Memory B cell (primary cell): ENCODE measurements at regions not wholly inside any gene's neighbourhood (a gene's known extent, or its start where the extent isn't known, plus 50 kb on each side); places are given as distances from the start of the nearest gene placed in this dataset.
"Not testable (repeated sequence)": the region's sequence is repeated elsewhere in the genome, so short reads cannot be mapped to it uniquely, and the experiment has no call there.

ENCODE experiments used
- ATAC-seq: fragments of 150-1000 bp; cut with Tn5 transposase; 2 replicates; pipeline ENCODE4 v1.10.0; 2021; ENCODE audit warnings: low read depth, mild to moderate bottlenecking, moderate library complexity
- DNase-seq, 2 donors: peaks; one replicate each; pipeline ENCODE4 v3.0.0; 2022; ENCODE audit warnings: low spot score in 2 of 2
- H3K27ac Mint-ChIP-seq: one replicate; pipeline ENCODE4 v1.8.0; 2022; ENCODE audit warnings: mild to moderate bottlenecking, moderate library complexity, mixed read lengths
- H3K27me3 Mint-ChIP-seq: one replicate; pipeline ENCODE4 v1.8.0; 2022; ENCODE audit warnings: mixed read lengths
- H3K36me3 Mint-ChIP-seq: one replicate; pipeline ENCODE4 v1.8.0; 2022; ENCODE audit warnings: mild to moderate bottlenecking, mixed read lengths
- H3K4me1 Mint-ChIP-seq: one replicate; pipeline ENCODE4 v1.8.0; 2022; ENCODE audit warnings: mixed read lengths
- H3K4me3 Mint-ChIP-seq: one replicate; pipeline ENCODE4 v1.8.0; 2022; ENCODE audit warnings: mild to moderate bottlenecking, moderate library complexity, mixed read lengths
- H3K9me3 Mint-ChIP-seq: one replicate; pipeline ENCODE4 v1.8.0; 2022; ENCODE audit warnings: mixed read lengths

DNA sequence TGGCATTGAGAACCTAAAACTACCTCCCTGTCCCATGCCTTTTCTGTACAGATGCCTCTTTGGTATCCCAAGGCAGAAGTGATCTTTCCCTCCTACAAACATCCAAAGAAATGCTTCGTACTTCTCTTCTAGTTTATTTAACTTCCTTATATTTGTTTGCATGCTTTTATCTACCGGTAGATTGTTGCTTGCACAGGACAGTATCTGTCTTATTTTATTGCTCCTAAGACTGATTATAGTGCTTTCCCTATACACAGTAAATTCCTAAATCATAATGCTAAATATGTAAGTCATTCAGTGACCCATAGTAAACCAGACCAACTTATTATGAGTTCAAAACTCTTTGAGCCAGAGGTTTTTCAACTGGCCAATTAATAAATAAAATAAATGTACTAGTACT is 156.9 kb downstream of the PRELID2 start:
- no peak overlapping the region for H3K27ac Mint-ChIP-seq
- DNase-seq (no peak), ATAC-seq (no peak)
- no peak overlapping the region for H3K4me3 Mint-ChIP-seq
- no peaks in the 10 kb centered on the region for H3K36me3 Mint-ChIP-seq
- H3K9me3 Mint-ChIP-seq = no peaks in the 10 kb centered on the region
- H3K27me3 Mint-ChIP-seq = no peaks in the 10 kb centered on the region
- no peaks in the 10 kb centered on the region for H3K4me1 Mint-ChIP-seq

DNA sequence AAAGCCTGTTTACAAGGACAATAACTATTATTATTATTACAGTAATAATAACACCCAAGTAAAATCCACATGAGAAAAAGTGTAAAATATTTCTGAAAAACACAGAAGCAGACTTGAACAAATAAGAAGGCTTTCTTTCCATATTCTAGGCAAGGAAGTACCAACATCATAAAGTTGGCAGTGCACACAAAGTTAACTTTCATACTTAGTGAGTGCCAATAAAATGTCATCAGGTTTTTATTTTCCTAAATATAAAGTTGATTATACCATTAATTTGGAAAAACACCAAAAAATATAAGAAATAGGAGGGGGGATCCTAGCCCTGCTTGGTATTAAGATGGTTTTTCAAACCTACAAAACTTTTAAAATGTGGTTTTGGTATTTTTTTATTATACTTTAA is 161.4 kb downstream of the PRELID2 start:
- no peak overlapping the region for H3K27ac Mint-ChIP-seq
- DNase-seq (no peak), ATAC-seq (no peak)
- no peaks in the 10 kb centered on the region for H3K27me3 Mint-ChIP-seq
- H3K36me3 Mint-ChIP-seq = no peaks in the 10 kb centered on the region
- H3K9me3 Mint-ChIP-seq = no peaks in the 10 kb centered on the region
- H3K4me1 Mint-ChIP-seq = no peaks in the 10 kb centered on the region
- H3K4me3 Mint-ChIP-seq = no peak overlapping the region

DNA sequence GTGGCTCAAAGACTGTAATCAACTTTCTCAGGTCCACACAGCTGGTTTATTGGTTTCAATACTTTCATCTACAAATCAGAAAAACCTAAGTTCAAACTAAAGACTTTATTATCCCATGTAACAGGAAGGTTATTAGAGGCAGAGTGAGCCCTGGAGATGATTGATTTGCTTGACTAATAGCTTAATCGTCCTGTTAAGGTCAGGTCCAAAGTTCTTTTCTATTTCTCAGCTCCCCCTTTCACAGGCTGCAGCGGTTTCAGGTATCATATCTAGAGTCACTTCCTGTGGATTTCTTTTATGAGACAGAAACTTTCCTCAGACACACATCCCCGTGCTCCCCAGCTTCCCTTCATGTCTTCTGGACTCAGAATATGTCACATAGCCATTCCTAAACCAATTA is 166.4 kb downstream of the PRELID2 start:
- H3K36me3 Mint-ChIP-seq = no peaks in the 10 kb centered on the region
- no peaks in the 10 kb centered on the region for H3K27me3 Mint-ChIP-seq
- H3K4me3 Mint-ChIP-seq = no peak overlapping the region
- no peaks in the 10 kb centered on the region for H3K9me3 Mint-ChIP-seq
- DNase-seq = no peak
- no peak for ATAC-seq
- no peak overlapping the region for H3K27ac Mint-ChIP-seq
- no peaks in the 10 kb centered on the region for H3K4me1 Mint-ChIP-seq

DNA sequence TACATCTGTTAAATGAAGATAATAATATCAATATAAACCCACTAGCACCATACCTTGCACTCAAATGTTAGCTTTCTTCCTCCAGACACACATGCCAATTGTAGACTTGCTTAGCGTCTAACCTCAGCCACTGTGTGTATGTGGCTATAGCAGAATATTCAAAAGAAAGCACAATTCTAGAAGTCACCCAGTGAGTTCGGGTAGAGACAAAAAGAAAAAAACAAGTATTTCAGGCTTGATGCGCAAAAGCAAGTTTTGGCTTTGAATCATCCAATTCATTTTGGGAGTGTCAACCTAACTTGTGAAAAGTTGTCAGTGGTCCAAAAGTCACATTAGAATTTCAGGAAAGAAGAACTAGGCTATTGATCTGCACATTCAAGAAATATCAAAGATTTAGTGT is 167.4 kb downstream of the PRELID2 start:
- H3K9me3 Mint-ChIP-seq = no peaks in the 10 kb centered on the region

DNA sequence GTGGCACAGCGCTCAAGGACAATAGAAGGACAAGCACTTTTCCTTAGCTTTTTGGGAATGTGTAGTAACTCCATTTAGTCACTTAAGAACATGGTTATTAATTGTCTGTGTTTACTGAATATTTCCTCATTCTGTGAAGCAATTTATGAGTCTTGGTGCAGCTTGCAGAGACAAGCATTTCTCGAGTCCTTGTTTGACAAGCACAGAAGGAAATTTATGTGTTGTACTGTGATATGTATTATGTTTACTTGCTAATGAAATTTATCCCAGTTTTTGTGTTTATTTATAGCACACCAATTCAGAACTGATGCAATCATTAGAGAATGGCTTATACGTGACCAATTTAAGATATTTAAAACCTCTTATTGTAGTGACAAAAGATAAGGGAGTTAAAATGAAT is 168.6 kb downstream of the PRELID2 start:
- no peak overlapping the region for H3K4me3 Mint-ChIP-seq
- H3K27me3 Mint-ChIP-seq = no peaks in the 10 kb centered on the region
- no peak for ATAC-seq
- no peaks in the 10 kb centered on the region for H3K9me3 Mint-ChIP-seq
- DNase-seq = no peak
- no peaks in the 10 kb centered on the region for H3K36me3 Mint-ChIP-seq
- no peak overlapping the region for H3K27ac Mint-ChIP-seq
- H3K4me1 Mint-ChIP-seq = no peaks in the 10 kb centered on the region

More for the DNA sequence above, 167.4 kb downstream of the PRELID2 start:
- H3K4me3 Mint-ChIP-seq = no peak overlapping the region
- H3K4me1 Mint-ChIP-seq = no peaks in the 10 kb centered on the region
- DNase-seq (no peak), ATAC-seq (no peak)
- H3K27me3 Mint-ChIP-seq = no peaks in the 10 kb centered on the region
- H3K27ac Mint-ChIP-seq = no peak overlapping the region
- H3K36me3 Mint-ChIP-seq = no peaks in the 10 kb centered on the region

GRCh38 chr5:145661737-145662485 is 173.2 kb downstream of the PRELID2 start:
- ATAC-seq (no peak), DNase-seq (no peak)
- H3K4me3 Mint-ChIP-seq = no peak overlapping the region
- no peaks in the 10 kb centered on the region for H3K36me3 Mint-ChIP-seq
- no peaks in the 10 kb centered on the region for H3K4me1 Mint-ChIP-seq
- H3K27ac Mint-ChIP-seq = no peak overlapping the region
- H3K27me3 Mint-ChIP-seq = no peaks in the 10 kb centered on the region
- no peaks in the 10 kb centered on the region for H3K9me3 Mint-ChIP-seq

- Mint-ChIP-seq H3K27me3 (no peaks in the 10 kb centered on the region), H3K27ac (no peak overlapping the region), H3K9me3 (no peaks in the 10 kb centered on the region), H3K36me3 (no peaks in the 10 kb centered on the region), H3K4me1 (no peaks in the 10 kb centered on the region), H3K4me3 (no peak overlapping the region)
- no peak for DNase-seq
- ATAC-seq = no peak
Measured at GRCh38 chr5:145660897-145661640, 174.1 kb downstream of the PRELID2 start.

DNA sequence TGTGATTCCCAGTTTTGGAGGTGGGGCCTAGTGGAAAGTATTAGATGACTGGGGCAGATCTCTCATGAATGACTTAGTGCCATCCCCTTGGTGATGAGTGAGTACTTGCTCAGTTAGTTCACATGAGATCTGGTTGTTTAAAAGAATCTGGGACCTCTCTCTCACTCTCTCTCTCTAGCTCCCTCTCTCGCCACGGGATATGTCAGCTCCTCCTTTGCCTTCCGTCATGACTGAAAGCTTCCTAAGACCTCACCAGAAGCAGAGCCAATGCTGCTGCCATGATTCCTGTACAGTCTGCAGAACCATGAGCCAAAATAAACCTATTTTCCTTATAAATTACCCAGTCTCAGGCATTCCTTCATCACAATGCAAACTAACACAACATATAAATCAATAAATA is 176.7 kb downstream of the PRELID2 start:
- H3K27ac Mint-ChIP-seq = no peak overlapping the region
- no peak for DNase-seq
- no peaks in the 10 kb centered on the region for H3K27me3 Mint-ChIP-seq
- no peak overlapping the region for H3K4me3 Mint-ChIP-seq
- no peak for ATAC-seq
- H3K4me1 Mint-ChIP-seq = no peaks in the 10 kb centered on the region
- peaks cover 7% of the 10 kb centered on the region for H3K9me3 Mint-ChIP-seq
- no peaks in the 10 kb centered on the region for H3K36me3 Mint-ChIP-seq

GRCh38 chr5:145652700-145653099 is 182.4 kb downstream of the PRELID2 start:
- not testable (repeated sequence) for H3K4me1 Mint-ChIP-seq, DNase-seq, H3K27ac Mint-ChIP-seq, H3K4me3 Mint-ChIP-seq, ATAC-seq, H3K27me3 Mint-ChIP-seq, H3K36me3 Mint-ChIP-seq
- peaks cover 15% of the 10 kb centered on the region for H3K9me3 Mint-ChIP-seq

DNA sequence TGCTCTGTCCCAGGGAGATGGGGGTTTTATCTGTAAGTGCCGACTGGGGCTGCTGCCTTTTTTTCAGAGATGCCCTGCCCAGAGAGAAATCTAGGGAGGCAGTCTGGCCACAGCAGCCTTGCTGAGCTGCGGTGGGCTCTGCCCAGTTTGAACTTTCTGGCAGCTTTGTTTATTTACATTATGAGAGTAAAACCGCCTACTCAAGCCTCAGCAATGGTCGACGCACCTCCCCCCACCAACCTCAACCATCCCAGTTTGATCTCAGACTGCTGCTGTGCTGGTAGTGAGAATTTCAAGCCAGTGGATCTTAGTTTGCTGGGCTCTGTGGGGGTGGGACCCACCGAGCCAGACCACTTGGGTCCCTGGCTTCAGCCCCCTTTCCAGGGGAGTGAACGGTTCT is 188.0 kb downstream of the PRELID2 start:
- H3K4me3 Mint-ChIP-seq, H3K4me1 Mint-ChIP-seq, DNase-seq, ATAC-seq, H3K27ac Mint-ChIP-seq, H3K27me3 Mint-ChIP-seq, H3K36me3 Mint-ChIP-seq: not testable (repeated sequence)
- peaks cover 15% of the 10 kb centered on the region for H3K9me3 Mint-ChIP-seq

DNA sequence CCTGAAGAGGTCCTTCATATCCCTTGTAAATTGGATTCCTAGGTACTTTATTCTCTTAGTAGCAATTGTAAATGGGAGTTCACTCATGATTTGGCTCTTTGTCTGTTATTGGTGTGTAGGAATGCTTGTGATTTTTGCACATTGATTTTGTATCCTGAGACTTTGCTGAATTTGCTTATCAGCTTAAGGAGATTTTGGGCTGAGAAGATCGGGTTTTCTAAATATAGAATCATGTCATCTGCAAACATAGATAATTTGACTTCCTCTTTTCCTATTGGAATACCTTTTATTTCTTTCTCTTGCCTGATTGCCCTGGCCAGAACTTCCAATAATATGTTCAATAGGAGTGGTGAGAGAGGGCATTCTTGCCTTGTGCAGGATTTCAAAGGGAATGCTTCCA is 191.9 kb downstream of the PRELID2 start:
- H3K4me3 Mint-ChIP-seq, ATAC-seq, H3K36me3 Mint-ChIP-seq, H3K4me1 Mint-ChIP-seq, DNase-seq, H3K27me3 Mint-ChIP-seq, H3K27ac Mint-ChIP-seq: not testable (repeated sequence)
- peaks cover 13% of the 10 kb centered on the region for H3K9me3 Mint-ChIP-seq

DNA sequence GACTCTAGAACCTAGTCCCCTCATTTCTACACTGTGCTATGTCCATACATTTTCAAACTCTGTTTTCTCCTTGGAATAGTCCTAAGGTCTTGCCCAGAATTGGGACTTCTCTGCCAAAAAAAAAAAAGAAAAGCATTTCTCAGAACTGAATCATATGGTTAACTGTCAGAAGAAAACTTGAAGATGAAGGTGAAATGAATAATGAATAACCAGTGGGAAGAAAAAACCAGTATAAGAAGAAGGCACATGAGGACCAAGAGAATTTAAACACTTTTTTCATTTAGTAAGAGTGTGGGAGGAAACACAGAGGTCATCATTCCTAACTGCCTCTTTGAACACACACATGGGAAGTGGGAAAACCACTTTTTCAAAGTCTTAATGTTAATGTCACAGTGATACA is 197.7 kb downstream of the PRELID2 start:
- ATAC-seq = no peak
- Mint-ChIP-seq H3K27ac (no peak overlapping the region), H3K36me3 (no peaks in the 10 kb centered on the region), H3K9me3 (peaks cover 2% of the 10 kb centered on the region), H3K4me1 (no peaks in the 10 kb centered on the region), H3K4me3 (no peak overlapping the region), H3K27me3 (no peaks in the 10 kb centered on the region)
- DNase-seq = no peak

DNA sequence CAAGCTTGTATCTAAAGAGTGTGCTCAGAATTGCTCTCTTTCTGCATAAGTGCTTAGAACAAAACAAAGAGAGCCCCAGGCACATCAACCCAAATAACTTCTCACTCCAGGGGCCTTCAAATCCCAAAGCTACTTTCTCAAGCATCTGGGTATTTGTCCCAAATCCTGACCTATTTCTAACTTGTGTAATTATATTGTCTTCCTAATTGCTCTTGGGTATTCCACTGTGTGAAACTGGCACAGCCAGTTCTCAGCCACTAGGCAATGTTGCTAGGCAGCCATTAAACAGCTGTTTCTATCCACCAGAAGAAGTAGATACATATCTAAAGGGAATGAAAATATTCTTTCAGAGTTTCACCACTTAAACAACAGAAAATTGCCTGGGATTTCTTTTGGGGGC is 198.8 kb downstream of the PRELID2 start:
- H3K36me3 Mint-ChIP-seq = no peaks in the 10 kb centered on the region
- no peak for DNase-seq
- H3K4me1 Mint-ChIP-seq = no peaks in the 10 kb centered on the region
- H3K27ac Mint-ChIP-seq = no peak overlapping the region
- no peak for ATAC-seq
- no peaks in the 10 kb centered on the region for H3K27me3 Mint-ChIP-seq
- H3K9me3 Mint-ChIP-seq = peaks cover 2% of the 10 kb centered on the region
- H3K4me3 Mint-ChIP-seq = no peak overlapping the region

- ATAC-seq (no peak), DNase-seq (no peak)
- no peaks in the 10 kb centered on the region for H3K27me3 Mint-ChIP-seq
- no peaks in the 10 kb centered on the region for H3K9me3 Mint-ChIP-seq
- H3K36me3 Mint-ChIP-seq = no peaks in the 10 kb centered on the region
- no peak overlapping the region for H3K27ac Mint-ChIP-seq
- no peaks in the 10 kb centered on the region for H3K4me1 Mint-ChIP-seq
- H3K4me3 Mint-ChIP-seq = no peak overlapping the region
Measured at GRCh38 chr5:145633474-145633873, 201.7 kb downstream of the PRELID2 start.

GRCh38 chr5:145632701-145633100 is 202.4 kb downstream of the PRELID2 start:
- no peak overlapping the region for H3K4me3 Mint-ChIP-seq
- H3K9me3 Mint-ChIP-seq = no peaks in the 10 kb centered on the region
- no peak for ATAC-seq

More at GRCh38 chr5:145632701-145633100, 202.4 kb downstream of the PRELID2 start:
- Mint-ChIP-seq H3K27me3 (no peaks in the 10 kb centered on the region), H3K4me1 (no peaks in the 10 kb centered on the region), H3K27ac (no peak overlapping the region), H3K36me3 (no peaks in the 10 kb centered on the region)
- DNase-seq = no peak
